PFSK-1 (cell line): ENCODE measurements at regions not wholly inside any gene's neighbourhood (a gene's known extent, or its start where the extent isn't known, plus 50 kb on each side); places are given as distances from the start of the nearest gene placed in this dataset.

Source experiments
- SIN3A ChIP-seq: IDR thresholded peaks from 2 replicates; pipeline ENCODE4 v1.6.1; 2012; ENCODE audit warnings: mild to moderate bottlenecking, low read length, moderate library complexity, borderline replicate concordance; ENCODE audit not compliant: insufficient read depth
- TAF1 ChIP-seq: IDR thresholded peaks from 2 replicates; pipeline ENCODE4 v1.6.1; 2012; ENCODE audit warnings: low read length, control low read depth, borderline replicate concordance; ENCODE audit not compliant: insufficient read depth

- no peak for TF ChIP-seq TAF1
- TF ChIP-seq SIN3A = no peak
These were observed 135.6 kb upstream of the RET start for GRCh38 chr10:42941295-42941644.
